ENCODE measurements at regions not wholly inside any gene's neighbourhood (a gene's known extent, or its start where the extent isn't known, plus 50 kb on each side); places are given as distances from the start of the nearest gene placed in this dataset.

- Mint-ChIP-seq H3K4me1 (no peaks in the 10 kb centered on the region), H3K9me3 (peaks cover 0 to 8% (median 0%) of the 10 kb centered on the region in 8 donors), H3K4me3 (no peak overlapping the region), H3K27ac (no peak overlapping the region), H3K36me3 (no peaks in the 10 kb centered on the region), H3K27me3 (peaks cover 0 to 1% of the 10 kb centered on the region in 2 donors)
- DNase-seq = no peak
- Histone ChIP-seq H3K4me3 (ENCODE audit: low read length in 2 of 2) (no peak overlapping the region), H3K27me3 (ENCODE audit: insufficient read depth, low read length) (no peaks in the 10 kb centered on the region), H3K27ac (ENCODE audit: low read depth, low read length) (no peak overlapping the region), H3K36me3 (ENCODE audit: insufficient read depth, low read length) (no peaks in the 10 kb centered on the region), H3K4me1 (ENCODE audit: insufficient read depth, low read length) (no peaks in the 10 kb centered on the region), H3K9me3 (ENCODE audit: control insufficient read depth in 1 of 2, low read length in 2 of 2) (no peaks in the 10 kb centered on the region)
- intact Hi-C loops (cut with micrococcal nuclease) = no loop called here
- ChIA-PET POLR2A (ENCODE audit: partially characterized antibody) (no interaction called here), CTCF (ENCODE audit: partially characterized antibody) (no interaction called here)
Observed at GRCh38 chr9:84586662-84587061, 82.9 kb upstream of the NTRK2 start.

GRCh38 chr9:84587153-84587552, 82.4 kb upstream of the NTRK2 start:
- no peak for DNase-seq
- Histone ChIP-seq H3K36me3 (ENCODE audit: insufficient read depth, low read length) (no peaks in the 10 kb centered on the region), H3K4me3 (ENCODE audit: low read length in 2 of 2) (no peak overlapping the region), H3K27ac (ENCODE audit: low read depth, low read length) (no peak overlapping the region), H3K4me1 (ENCODE audit: insufficient read depth, low read length) (no peaks in the 10 kb centered on the region), H3K9me3 (ENCODE audit: control insufficient read depth in 1 of 2, low read length in 2 of 2) (no peaks in the 10 kb centered on the region), H3K27me3 (ENCODE audit: insufficient read depth, low read length) (no peaks in the 10 kb centered on the region)
- ChIA-PET POLR2A (ENCODE audit: partially characterized antibody) (no interaction called here), CTCF (ENCODE audit: partially characterized antibody) (no interaction called here)
- Mint-ChIP-seq H3K4me1 (no peaks in the 10 kb centered on the region), H3K27ac (no peak overlapping the region), H3K4me3 (no peak overlapping the region), H3K27me3 (peaks cover 0 to 1% of the 10 kb centered on the region in 2 donors), H3K9me3 (peaks cover 0 to 8% (median 0%) of the 10 kb centered on the region in 8 donors), H3K36me3 (no peaks in the 10 kb centered on the region)
- intact Hi-C loops (cut with micrococcal nuclease) = no loop called here

GRCh38 chr9:84589542-84589941, 80.0 kb upstream of the NTRK2 start:
- no peak overlapping the region for H3K4me3 ChIP-seq (ENCODE audit: low read length in 2 of 2)
- CTCF ChIA-PET (ENCODE audit: partially characterized antibody) = no interaction called here
- no peaks in the 10 kb centered on the region for H3K36me3 Mint-ChIP-seq
- intact Hi-C loops (cut with micrococcal nuclease) = no loop called here
- POLR2A ChIA-PET (ENCODE audit: partially characterized antibody) = no interaction called here
- DNase-seq = no peak
- H3K27ac ChIP-seq (ENCODE audit: low read depth, low read length) = no peak overlapping the region
- H3K9me3 ChIP-seq (ENCODE audit: control insufficient read depth in 1 of 2, low read length in 2 of 2) = no peaks in the 10 kb centered on the region
- H3K27ac Mint-ChIP-seq = no peak overlapping the region
- no peaks in the 10 kb centered on the region for H3K4me1 ChIP-seq (ENCODE audit: insufficient read depth, low read length)
- peaks cover 0 to 1% of the 10 kb centered on the region in 2 donors for H3K27me3 Mint-ChIP-seq
- no peaks in the 10 kb centered on the region for H3K36me3 ChIP-seq (ENCODE audit: insufficient read depth, low read length)
- no peaks in the 10 kb centered on the region for H3K27me3 ChIP-seq (ENCODE audit: insufficient read depth, low read length)
- peaks cover 0 to 8% (median 0%) of the 10 kb centered on the region in 8 donors for H3K9me3 Mint-ChIP-seq
- H3K4me3 Mint-ChIP-seq = no peak overlapping the region
- no peaks in the 10 kb centered on the region for H3K4me1 Mint-ChIP-seq

- H3K9me3 ChIP-seq (ENCODE audit: control insufficient read depth in 1 of 2, low read length in 2 of 2) = no peaks in the 10 kb centered on the region
- CTCF ChIA-PET (ENCODE audit: partially characterized antibody) = no interaction called here
- no peaks in the 10 kb centered on the region for H3K27me3 ChIP-seq (ENCODE audit: insufficient read depth, low read length)
- Mint-ChIP-seq H3K9me3 (peaks cover 0 to 5% (median 0%) of the 10 kb centered on the region in 8 donors), H3K27me3 (peaks cover 0 to 1% of the 10 kb centered on the region in 2 donors), H3K4me1 (no peaks in the 10 kb centered on the region), H3K27ac (no peak overlapping the region), H3K4me3 (no peak overlapping the region), H3K36me3 (no peaks in the 10 kb centered on the region)
- H3K4me3 ChIP-seq (ENCODE audit: low read length in 2 of 2) = no peak overlapping the region
- no peak for DNase-seq
- no peaks in the 10 kb centered on the region for H3K36me3 ChIP-seq (ENCODE audit: insufficient read depth, low read length)
- H3K4me1 ChIP-seq (ENCODE audit: insufficient read depth, low read length) = no peaks in the 10 kb centered on the region
- POLR2A ChIA-PET (ENCODE audit: partially characterized antibody) = no interaction called here
- H3K27ac ChIP-seq (ENCODE audit: low read depth, low read length) = no peak overlapping the region
- intact Hi-C loops (cut with micrococcal nuclease) = no loop called here
Observed at GRCh38 chr9:84590706-84591105, 78.8 kb upstream of the NTRK2 start.

GRCh38 chr9:84592918-84593317, 76.6 kb upstream of the NTRK2 start:
- no peak for DNase-seq
- Mint-ChIP-seq H3K9me3 (peaks cover 0 to 3% (median 0%) of the 10 kb centered on the region in 8 donors), H3K27me3 (peaks cover 0 to 1% of the 10 kb centered on the region in 2 donors), H3K4me1 (peaks cover 0 to 5% (median 4%) of the 10 kb centered on the region in 4 donors), H3K4me3 (no peak overlapping the region), H3K27ac (no peak overlapping the region), H3K36me3 (no peaks in the 10 kb centered on the region)
- Histone ChIP-seq H3K27ac (ENCODE audit: low read depth, low read length) (no peak overlapping the region), H3K27me3 (ENCODE audit: insufficient read depth, low read length) (no peaks in the 10 kb centered on the region), H3K9me3 (ENCODE audit: control insufficient read depth in 1 of 2, low read length in 2 of 2) (no peaks in the 10 kb centered on the region), H3K4me3 (ENCODE audit: low read length in 2 of 2) (no peak overlapping the region), H3K4me1 (ENCODE audit: insufficient read depth, low read length) (no peaks in the 10 kb centered on the region), H3K36me3 (ENCODE audit: insufficient read depth, low read length) (no peaks in the 10 kb centered on the region)
- ChIA-PET CTCF (ENCODE audit: partially characterized antibody) (no interaction called here), POLR2A (ENCODE audit: partially characterized antibody) (no interaction called here)
- intact Hi-C loops (cut with micrococcal nuclease) = no loop called here

GRCh38 chr9:84593352-84593751, 76.2 kb upstream of the NTRK2 start:
- H3K9me3 ChIP-seq (ENCODE audit: control insufficient read depth in 1 of 2, low read length in 2 of 2) = no peaks in the 10 kb centered on the region
- peaks cover 0 to 3% (median under 1%) of the 10 kb centered on the region in 8 donors for H3K9me3 Mint-ChIP-seq
- no peak overlapping the region for H3K4me3 Mint-ChIP-seq
- no peak overlapping the region for H3K27ac ChIP-seq (ENCODE audit: low read depth, low read length)
- POLR2A ChIA-PET (ENCODE audit: partially characterized antibody) = no interaction called here
- intact Hi-C loops (cut with micrococcal nuclease) = no loop called here
- no peak for DNase-seq
- no peak overlapping the region for H3K4me3 ChIP-seq (ENCODE audit: low read length in 2 of 2)
- peaks cover 0 to 1% of the 10 kb centered on the region in 2 donors for H3K27me3 Mint-ChIP-seq
- no peaks in the 10 kb centered on the region for H3K36me3 ChIP-seq (ENCODE audit: insufficient read depth, low read length)
- CTCF ChIA-PET (ENCODE audit: partially characterized antibody) = no interaction called here
- H3K27ac Mint-ChIP-seq = no peak overlapping the region
- no peaks in the 10 kb centered on the region for H3K27me3 ChIP-seq (ENCODE audit: insufficient read depth, low read length)
- H3K4me1 ChIP-seq (ENCODE audit: insufficient read depth, low read length) = no peaks in the 10 kb centered on the region
- H3K4me1 Mint-ChIP-seq = peaks cover 0 to 5% (median 4%) of the 10 kb centered on the region in 4 donors
- H3K36me3 Mint-ChIP-seq = no peaks in the 10 kb centered on the region

GRCh38 chr9:84597131-84597530, 72.4 kb upstream of the NTRK2 start:
- Histone ChIP-seq H3K27ac (ENCODE audit: low read depth, low read length) (no peak overlapping the region), H3K9me3 (ENCODE audit: control insufficient read depth in 1 of 2, low read length in 2 of 2) (no peaks in the 10 kb centered on the region), H3K27me3 (ENCODE audit: insufficient read depth, low read length) (no peaks in the 10 kb centered on the region), H3K4me1 (ENCODE audit: insufficient read depth, low read length) (no peaks in the 10 kb centered on the region), H3K36me3 (ENCODE audit: insufficient read depth, low read length) (no peaks in the 10 kb centered on the region), H3K4me3 (ENCODE audit: low read length in 2 of 2) (no peak overlapping the region)
- Mint-ChIP-seq H3K4me3 (no peak overlapping the region), H3K9me3 (peaks cover 0 to 7% (median under 1%) of the 10 kb centered on the region in 8 donors), H3K27me3 (peaks cover 0 to 1% of the 10 kb centered on the region in 2 donors), H3K4me1 (peaks cover 0 to 5% (median 4%) of the 10 kb centered on the region in 4 donors), H3K27ac (no peak overlapping the region), H3K36me3 (no peaks in the 10 kb centered on the region)
- CTCF ChIA-PET (ENCODE audit: partially characterized antibody) = no interaction called here
- intact Hi-C loops (cut with micrococcal nuclease) = no loop called here
- POLR2A ChIA-PET (ENCODE audit: partially characterized antibody) = no interaction called here
- DNase-seq = no peak
